AG10803 (cell line): ENCODE measurements at regions not wholly inside any gene's neighbourhood (a gene's known extent, or its start where the extent isn't known, plus 50 kb on each side); places are given as distances from the start of the nearest gene placed in this dataset.
A peak's percentile ranks its signal among the peaks of the same experiment; 100 is the strongest.
"Not testable (repeated sequence)": the region's sequence is repeated elsewhere in the genome, so short reads cannot be mapped to it uniquely, and the experiment has no call there.

Experiments used
- DNase-seq: peaks from one replicate; pipeline ENCODE4 v3.0.0; 2010; ENCODE audit warnings: low read depth
- H3K4me3 ChIP-seq: 2 replicates; pipeline ENCODE4 v1.5.1; 2011; ENCODE audit warnings: mild to moderate bottlenecking, low read length, control low read depth
- TF ChIP-seq, protein P1 (sequence below): conservative IDR thresholded peaks from 2 replicates; pipeline ENCODE4 v1.5.1; 2011; ENCODE audit warnings: mild to moderate bottlenecking, low read length, control low read depth, inconsistent platforms

DNA sequence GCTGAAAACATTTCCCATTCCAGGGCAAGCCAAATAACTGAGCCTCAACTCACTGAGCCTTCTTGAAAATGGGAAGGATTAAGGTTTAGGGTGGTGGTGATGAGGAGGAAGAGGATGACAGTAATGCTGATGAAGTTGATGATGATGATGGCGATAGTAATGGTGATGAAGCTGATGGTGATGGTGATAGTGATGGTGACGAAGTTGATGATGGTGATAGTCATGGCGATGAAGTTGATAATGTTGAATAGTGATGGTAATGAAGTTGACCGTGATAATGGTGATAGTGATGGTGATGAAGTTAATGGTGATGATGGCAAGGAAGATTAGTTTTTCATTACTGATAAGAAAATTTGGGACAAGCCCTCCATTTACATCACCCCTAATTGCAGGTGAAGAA, 285.8 kb upstream of the DYNLRB2 start:
- no peak for DNase-seq
- TF ChIP-seq, protein P1, sequence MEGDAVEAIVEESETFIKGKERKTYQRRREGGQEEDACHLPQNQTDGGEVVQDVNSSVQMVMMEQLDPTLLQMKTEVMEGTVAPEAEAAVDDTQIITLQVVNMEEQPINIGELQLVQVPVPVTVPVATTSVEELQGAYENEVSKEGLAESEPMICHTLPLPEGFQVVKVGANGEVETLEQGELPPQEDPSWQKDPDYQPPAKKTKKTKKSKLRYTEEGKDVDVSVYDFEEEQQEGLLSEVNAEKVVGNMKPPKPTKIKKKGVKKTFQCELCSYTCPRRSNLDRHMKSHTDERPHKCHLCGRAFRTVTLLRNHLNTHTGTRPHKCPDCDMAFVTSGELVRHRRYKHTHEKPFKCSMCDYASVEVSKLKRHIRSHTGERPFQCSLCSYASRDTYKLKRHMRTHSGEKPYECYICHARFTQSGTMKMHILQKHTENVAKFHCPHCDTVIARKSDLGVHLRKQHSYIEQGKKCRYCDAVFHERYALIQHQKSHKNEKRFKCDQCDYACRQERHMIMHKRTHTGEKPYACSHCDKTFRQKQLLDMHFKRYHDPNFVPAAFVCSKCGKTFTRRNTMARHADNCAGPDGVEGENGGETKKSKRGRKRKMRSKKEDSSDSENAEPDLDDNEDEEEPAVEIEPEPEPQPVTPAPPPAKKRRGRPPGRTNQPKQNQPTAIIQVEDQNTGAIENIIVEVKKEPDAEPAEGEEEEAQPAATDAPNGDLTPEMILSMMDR, result no peak
- H3K4me3 ChIP-seq, result no peak overlapping the region

DNA sequence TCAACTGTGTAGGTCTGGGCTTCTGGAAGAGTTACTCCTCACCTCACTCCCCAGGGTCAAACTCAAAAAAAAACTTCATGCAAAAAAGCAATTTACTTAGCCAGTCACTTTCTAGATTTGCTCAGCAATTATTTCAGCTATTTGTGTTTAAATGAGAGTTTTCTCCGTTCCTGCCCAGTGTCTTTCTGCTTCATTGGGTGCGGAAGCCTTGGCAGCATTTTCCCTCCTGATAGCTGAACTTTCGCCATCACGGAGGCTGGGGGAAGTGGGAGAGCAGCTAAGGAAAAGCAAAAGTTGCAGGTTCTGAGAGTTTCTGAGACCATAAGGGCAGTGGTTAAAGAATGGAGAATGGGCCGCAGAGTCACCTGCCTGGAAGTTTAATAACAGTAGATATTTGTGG, 287.1 kb upstream of the DYNLRB2 start:
- no peak for DNase-seq
- no peak overlapping the region for H3K4me3 ChIP-seq
- TF ChIP-seq, protein P1, result no peak

DNA sequence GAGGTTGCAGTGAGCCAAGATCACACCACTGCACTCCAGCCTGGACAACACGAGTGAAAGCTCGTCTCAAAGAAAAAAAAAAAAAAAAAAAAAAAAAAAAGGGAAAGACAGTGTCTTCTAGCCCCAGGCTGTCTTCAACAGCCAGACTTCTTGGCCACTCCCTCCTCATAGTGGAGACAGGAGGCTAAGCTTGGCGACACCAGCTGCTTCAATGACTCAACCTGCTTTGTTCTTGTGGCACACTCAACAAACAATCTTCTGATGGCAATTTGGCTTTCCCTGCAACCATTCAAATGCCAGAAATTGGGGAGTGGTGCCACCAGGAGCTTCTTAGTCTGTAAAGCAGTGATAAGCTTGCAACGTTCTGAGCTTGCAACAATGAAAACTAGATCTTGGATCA, 290.4 kb upstream of the DYNLRB2 start:
- TF ChIP-seq, protein P1, result no peak
- no peak for DNase-seq
- no peak overlapping the region for H3K4me3 ChIP-seq

DNA sequence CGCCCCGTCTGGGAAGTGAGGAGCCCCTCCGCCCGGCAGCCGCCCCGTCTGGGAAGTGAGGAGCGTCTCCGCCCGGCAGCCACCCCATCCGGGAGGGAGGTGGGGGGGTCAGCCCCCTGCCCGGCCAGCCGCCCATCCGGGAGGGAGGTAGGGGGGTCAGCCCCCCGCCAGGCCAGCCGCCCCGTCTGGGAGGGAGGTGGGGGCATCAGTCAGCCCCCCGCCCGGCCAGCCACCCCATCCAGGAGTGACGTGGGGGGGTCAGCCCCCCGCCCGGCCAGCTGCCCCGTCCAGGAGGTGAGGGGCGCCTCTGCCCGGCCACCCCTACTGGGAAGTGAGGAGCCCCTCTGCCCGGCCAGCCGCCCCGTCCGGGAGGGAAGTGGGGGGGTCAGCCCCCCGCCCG, 297.5 kb upstream of the DYNLRB2 start:
- H3K4me3 ChIP-seq, DNase-seq: not testable (repeated sequence)

DNA sequence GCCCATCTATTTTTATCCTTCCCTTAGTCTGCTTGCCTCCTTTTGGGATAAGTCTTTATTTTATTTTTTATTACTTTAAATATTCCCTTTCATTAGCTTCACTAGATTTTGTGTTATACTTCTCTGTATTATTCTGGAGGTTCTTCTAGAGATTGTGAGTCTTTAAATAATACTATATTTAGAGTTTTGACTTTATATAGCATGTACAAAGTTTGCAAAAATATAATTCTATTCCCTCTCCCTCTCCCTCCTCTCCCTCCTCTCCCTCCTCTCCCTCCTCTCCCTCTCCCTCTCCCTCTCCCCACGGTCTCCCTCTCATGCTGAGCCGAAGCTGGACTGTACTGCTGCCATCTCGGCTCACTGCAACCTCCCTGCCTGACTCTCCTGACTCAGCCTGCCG, 298.5 kb upstream of the DYNLRB2 start:
- H3K4me3 ChIP-seq, result not testable (repeated sequence)

DNA sequence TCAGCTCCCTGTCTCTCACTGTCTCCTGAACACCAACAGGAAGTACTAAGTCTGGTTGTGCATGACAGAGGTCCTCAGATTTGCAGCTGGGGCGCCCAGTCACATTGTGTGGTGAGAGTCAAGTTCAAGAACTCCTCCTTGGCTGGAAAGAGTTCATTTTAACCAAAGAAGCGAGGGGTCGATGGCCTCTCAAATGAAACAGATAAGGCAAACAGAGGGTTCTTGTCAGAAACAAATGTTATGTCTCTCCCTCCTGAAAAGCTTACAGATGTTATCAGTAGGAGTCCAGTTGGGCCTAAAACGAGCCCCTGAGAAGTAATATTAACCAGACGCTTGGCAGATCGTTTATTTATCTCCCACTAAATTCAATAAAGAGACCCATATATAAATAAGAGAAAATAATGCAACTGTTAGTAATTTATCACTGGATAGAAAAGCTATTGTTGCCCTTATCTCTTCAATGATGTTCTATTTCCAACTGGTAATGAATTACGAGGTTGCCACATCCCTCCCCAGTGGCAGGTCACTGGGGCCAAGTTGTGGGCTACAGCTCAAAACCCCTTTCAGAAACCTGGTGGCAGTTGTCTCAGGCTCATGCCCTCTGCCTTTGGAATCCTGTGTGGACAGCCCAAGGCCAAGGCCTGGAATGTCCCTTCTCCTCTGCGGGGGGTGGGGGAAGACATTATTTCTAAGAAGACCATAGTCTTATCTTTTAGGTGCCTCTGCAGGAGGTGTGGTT, 307.5 kb upstream of the DYNLRB2 start:
- TF ChIP-seq, protein P1, result no peak
- DNase-seq, result no peak
- H3K4me3 ChIP-seq, result no peak overlapping the region

More for the DNA sequence above, 298.5 kb upstream of the DYNLRB2 start:
- DNase-seq, result not testable (repeated sequence)

DNA sequence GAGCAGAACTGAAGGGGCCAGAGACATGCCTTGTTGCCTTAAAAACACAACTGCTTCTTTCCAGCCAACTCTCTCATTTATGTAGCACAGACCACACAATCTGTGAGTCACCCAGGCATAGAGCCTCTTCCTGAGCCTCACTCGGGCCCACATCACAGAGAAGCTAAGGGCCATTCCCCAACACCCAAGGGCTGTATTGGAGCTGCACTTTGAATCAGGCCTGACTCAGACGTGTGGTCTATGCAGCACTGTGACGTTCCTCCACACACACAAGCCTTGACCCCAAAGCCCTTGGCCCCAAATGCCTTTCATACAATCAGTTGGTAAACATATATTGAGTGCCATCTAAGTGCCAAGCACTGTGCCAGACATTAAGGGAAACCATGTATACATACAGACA, 308.9 kb upstream of the DYNLRB2 start:
- no peak overlapping the region for H3K4me3 ChIP-seq
- peak; percentile 88 for DNase-seq
- TF ChIP-seq, protein P1, result no peak

DNA sequence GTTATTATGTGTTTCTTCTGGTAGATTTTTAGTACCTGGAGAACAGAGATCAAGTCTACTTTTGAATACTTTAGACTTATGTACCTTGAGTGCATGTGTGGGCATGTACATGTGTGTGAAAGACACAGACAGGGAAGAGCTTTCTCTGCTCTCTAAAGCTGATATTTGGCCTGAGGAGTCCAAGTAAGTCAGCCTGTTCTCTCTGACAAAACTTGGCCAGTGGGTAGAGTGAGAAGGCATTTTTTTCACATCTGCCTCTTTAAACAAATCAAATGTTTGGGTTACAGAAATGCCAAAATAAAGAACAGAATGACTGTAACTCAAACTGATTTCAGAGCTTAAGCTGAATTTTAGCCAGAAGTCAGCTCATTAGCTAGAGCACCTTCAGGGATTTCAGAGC, 309.7 kb upstream of the DYNLRB2 start:
- DNase-seq, result peak; percentile 70
- no peak overlapping the region for H3K4me3 ChIP-seq
- TF ChIP-seq, protein P1, result no peak
